Liver (tissue), 3 donors: ENCODE measurements at regions not wholly inside any gene's neighbourhood (a gene's known extent, or its start where the extent isn't known, plus 50 kb on each side); places are given as distances from the start of the nearest gene placed in this dataset.

Experiments used
- ATF3 ChIP-seq: IDR thresholded peaks from 2 replicates; pipeline ENCODE4 v1.6.1; 2016; ENCODE audit warnings: antibody characterized with exemption
- CTCF ChIP-seq: fragments of 150-350 bp; IDR thresholded peaks from 2 replicates; pipeline ENCODE4 v1.5.1; 2017; ENCODE audit warnings: improper control_type of control experiment, low read depth, low read length; ENCODE audit not compliant: missing input control
- MAX ChIP-seq: IDR thresholded peaks from 2 replicates; pipeline ENCODE4 v1.6.1; 2016; ENCODE audit warnings: antibody characterized with exemption
- RAD21 ChIP-seq, 2 donors: IDR thresholded peaks; 2 replicates each; pipeline ENCODE4 v1.6.1; 2016; ENCODE audit warnings: antibody characterized with exemption in 2 of 2, mild to moderate bottlenecking in 2 of 2
- donor health status: healthy.
- donor health status: healthy.

- TF ChIP-seq CTCF (no peak), ATF3 (no peak), RAD21 (IDR thresholded peaks at IDR 0.05) (no peak), MAX (no peak)
These were observed 95.8 kb upstream of the PODXL start for GRCh38 chr7:131652194-131652593.
